ENCODE measurements at regions not wholly inside any gene's neighbourhood (a gene's known extent, or its start where the extent isn't known, plus 50 kb on each side); places are given as distances from the start of the nearest gene placed in this dataset.

DNA sequence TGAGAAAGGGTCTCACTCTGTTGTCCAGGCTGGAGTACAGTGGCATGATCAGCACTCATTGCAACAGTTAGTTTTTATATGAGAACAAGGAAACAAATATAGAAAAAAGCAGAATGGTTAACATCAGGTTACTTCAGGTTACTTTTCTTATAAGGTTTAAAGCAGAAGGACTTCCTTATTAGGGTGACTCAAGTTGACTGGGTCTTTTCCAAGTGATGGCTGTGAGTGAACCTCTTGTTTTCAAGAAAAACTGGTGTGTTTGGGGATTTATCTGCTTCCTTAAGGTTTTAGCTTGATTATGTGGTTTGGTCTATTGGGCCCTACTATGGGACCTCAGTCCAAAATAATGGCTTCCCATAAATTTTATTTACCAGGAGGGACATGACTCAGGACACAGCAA, 99.2 kb downstream of the ARRDC3 start:
- DNase-seq (ENCODE audit: low read depth in 2 of 2) = no peak

DNA sequence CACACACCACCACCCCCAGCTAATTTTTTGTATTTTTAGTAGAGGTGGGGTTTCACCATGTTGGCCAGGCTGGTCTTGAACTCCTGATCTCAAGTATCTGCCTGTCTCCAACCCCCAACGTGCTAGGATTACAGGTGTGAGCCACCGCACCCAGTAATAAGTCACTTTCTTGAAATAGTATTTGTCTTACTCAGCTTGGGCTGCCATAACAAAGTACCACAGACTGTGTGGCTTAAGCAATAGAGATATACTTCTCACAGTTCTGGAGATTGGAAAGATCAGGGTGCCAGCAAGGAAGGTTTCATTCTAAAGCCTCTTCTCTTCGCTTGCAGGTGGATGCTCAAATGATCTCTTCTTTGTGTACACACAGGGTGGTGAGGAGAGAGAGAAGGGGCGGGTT, 99.8 kb downstream of the ARRDC3 start:
- no peak for DNase-seq (ENCODE audit: low read depth in 2 of 2)

- DNase-seq (ENCODE audit: low read depth in 2 of 2) = no peak
Measured at GRCh38 chr5:91282210-91282609, 100.9 kb downstream of the ARRDC3 start.

- no peak for DNase-seq (ENCODE audit: low read depth in 2 of 2)
Measured at GRCh38 chr5:91281401-91281800, 101.7 kb downstream of the ARRDC3 start.

DNA sequence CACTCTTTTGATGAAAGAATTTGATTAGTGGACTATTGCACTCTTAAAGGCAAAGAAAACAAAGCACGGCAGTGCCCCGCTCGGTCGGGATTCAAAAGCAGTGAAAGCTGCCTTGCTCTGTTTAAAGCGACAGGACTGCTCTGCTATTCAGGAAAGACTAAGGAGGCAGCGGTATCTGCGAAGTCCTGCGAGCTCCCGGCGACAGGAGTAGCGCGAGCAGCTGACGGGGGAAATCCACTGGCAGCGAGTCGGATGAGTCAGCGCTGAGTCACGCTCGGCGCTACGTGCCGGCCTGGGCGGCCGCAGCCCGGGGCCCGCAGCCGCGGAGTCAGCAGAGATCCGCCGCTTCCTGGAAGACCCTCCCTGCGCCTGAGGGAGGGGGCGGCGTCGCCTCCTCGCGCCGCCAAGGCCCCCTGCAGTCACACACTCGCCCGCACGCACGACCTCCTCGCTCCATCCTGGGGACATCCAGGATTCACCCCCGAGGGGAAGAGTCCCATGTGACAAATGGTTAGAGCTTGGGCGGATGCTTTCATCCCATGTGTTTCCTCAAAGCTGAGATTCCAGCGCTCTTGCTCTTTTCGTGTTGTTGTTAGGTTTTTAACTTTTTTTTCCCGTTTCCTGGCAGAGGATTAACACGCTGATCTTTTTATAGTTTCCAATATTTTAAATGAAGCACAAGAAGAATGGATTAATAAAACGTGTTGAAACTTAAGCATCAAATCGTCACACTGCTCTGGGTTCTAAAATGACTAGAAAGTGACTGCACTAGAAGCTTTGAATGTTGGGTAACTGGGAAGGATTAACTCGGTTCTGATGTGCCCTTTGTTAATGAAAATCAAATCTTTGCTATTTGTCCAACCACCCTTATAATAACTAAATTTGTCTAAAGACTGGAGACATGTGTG, 102.5 kb downstream of the ARRDC3 start:
- DNase-seq (ENCODE audit: low read depth in 2 of 2) = peak; percentile 60 to 85

- no peak for DNase-seq (ENCODE audit: low read depth in 2 of 2)
Measured at GRCh38 chr5:91277840-91278239, 105.3 kb downstream of the ARRDC3 start.

GRCh38 chr5:91277093-91277626, 106.0 kb downstream of the ARRDC3 start:
- DNase-seq (ENCODE audit: low read depth in 2 of 2) = no peak

DNA sequence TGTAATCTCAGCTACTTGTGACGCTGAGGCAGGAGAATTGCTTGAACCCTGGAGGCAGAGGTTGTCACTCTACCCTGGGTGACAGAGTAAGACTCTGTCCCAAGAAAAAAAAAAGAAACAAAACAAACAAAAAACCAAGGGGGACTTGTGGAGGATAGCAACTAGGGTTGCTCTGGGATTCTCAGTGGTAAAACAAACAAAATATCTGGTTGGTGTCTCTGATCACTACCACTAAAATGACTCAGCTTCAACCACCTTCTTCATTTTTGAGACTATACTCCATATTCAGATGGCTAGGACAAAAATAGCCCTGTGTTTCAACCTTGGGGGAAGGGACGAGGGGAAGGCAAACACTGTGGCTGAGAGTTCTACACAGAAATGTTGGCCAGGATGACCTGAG, 110.3 kb downstream of the ARRDC3 start:
- no peak for DNase-seq (ENCODE audit: low read depth in 2 of 2)

GRCh38 chr5:91271999-91272398, 111.1 kb downstream of the ARRDC3 start:
- DNase-seq (ENCODE audit: low read depth in 2 of 2) = no peak

GRCh38 chr5:91269198-91269597, 113.9 kb downstream of the ARRDC3 start:
- no peak for DNase-seq (ENCODE audit: low read depth in 2 of 2)

DNA sequence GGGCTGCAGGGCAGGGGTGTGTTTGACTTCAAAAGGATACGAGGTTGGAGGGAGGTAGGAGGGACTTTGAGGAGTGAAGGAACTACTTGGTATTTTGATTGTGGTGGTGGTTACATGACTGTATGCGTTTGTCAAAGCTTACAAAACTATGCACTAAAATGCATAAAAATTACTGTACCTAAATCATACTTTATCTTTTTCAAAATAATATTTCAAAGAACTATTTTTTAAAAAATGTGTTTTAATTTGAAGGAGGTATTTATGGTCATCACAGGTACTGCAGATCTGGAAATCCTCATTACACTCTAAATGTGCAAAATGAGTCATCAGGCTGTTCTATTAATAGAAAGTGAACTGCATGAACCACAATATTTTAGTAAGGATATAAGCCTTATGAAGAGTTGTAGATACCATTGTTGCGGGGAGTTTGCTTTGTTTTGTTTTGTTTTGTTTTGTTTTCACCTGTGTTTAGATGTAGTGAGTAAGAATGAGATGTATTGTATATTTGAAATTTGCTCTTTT, 116.9 kb downstream of the ARRDC3 start:
- DNase-seq (ENCODE audit: low read depth in 2 of 2) = no peak

- no peak for DNase-seq (ENCODE audit: low read depth in 2 of 2)
Measured at GRCh38 chr5:91264311-91265051, 118.6 kb downstream of the ARRDC3 start.

DNA sequence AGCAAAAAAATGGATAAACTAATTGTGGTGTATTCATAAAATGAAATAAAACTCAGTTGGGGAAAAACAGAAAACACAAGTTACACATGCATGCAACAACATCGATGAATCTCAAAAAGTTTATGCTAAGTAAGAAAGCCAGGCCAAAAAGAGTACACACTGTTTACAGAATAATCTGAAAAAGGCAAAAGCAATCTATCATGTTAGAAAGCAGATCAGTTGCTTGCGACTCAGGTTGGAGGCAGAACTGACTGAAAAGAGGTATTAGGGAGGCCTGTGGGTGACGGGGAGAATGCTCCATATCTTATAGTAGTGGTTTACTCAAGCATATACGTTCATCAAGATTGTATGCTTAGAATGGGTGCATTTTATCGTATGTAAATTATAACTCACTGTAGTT, 119.2 kb downstream of the ARRDC3 start:
- DNase-seq (ENCODE audit: low read depth in 2 of 2) = no peak

DNA sequence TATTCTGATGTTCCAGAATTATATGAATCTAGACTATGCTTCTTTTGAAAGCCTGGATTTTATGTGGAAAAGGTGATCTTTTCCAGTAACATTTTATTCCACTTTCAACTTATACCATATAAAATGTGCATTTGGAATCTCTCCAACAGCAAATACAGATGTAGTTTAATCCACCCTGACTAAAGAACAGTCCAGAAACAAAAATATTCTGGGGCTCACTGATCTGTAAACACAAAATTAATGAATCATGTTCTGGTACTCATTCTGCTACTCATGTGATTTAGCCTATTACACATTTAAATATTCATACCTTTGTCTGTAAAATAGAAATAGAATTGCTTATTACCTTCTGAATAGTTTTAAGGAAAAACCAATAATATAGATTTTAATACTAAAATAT, 125.8 kb downstream of the ARRDC3 start:
- no peak for DNase-seq (ENCODE audit: low read depth in 2 of 2)

DNA sequence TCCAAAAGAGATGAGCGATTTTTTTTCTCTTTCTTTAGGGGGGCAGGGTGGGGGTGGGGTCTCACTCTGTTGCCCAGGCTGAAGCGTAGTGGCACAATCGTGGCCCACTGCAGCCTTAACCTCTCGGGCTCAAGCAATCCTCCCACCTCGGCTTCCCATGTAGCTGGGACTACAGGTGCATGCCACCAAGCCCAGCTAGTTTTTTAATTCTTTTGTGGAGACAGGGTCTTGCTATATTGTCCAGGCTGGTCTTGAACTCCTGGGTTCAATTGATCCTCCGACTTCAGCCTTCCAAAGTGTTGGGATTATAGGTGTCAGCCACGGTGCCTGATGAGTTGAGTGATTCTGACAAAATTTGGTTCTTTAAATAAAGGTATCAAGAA, 127.0 kb downstream of the ARRDC3 start:
- no peak for DNase-seq (ENCODE audit: low read depth in 2 of 2)

- no peak for DNase-seq (ENCODE audit: low read depth in 2 of 2)
Measured at GRCh38 chr5:91255396-91256141, 127.5 kb downstream of the ARRDC3 start.

GRCh38 chr5:91252916-91253315, 130.2 kb downstream of the ARRDC3 start:
- no peak for DNase-seq (ENCODE audit: low read depth in 2 of 2)

DNA sequence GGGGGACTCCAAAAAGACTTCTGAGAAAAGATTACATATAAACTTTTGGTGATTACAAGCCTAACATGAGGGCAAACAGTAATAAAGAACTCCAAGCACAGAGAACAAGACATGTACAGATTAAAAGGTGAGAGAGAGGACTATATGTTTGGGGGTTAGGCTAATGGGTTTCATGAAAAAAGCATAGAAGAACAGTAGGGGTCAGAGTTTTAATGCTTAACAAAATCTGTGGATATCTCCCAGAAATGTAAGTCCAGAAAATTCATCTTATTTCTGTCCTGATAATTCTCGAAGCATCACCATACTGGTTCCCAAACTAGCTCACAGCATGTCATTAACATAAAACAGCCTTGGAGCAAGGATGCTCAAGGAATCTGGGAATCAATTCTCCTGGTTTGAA, 137.2 kb downstream of the ARRDC3 start:
- no peak for DNase-seq (ENCODE audit: low read depth in 2 of 2)

- DNase-seq (ENCODE audit: low read depth in 2 of 2) = no peak
Measured at GRCh38 chr5:91245074-91245452, 138.1 kb downstream of the ARRDC3 start.

- DNase-seq (ENCODE audit: low read depth in 2 of 2) = no peak
Measured at GRCh38 chr5:91244380-91245073, 138.6 kb downstream of the ARRDC3 start.

GRCh38 chr5:91243852-91244251, 139.3 kb downstream of the ARRDC3 start:
- DNase-seq (ENCODE audit: low read depth in 2 of 2) = no peak
